GM18502 (cell line): ENCODE measurements at regions not wholly inside any gene's neighbourhood (a gene's known extent, or its start where the extent isn't known, plus 50 kb on each side); places are given as distances from the start of the nearest gene placed in this dataset.
"Not testable (repeated sequence)": the region's sequence is repeated elsewhere in the genome, so short reads cannot be mapped to it uniquely, and the experiment has no call there.

Source experiments
- ATAC-seq: cut with Tn5 transposase; IDR thresholded peaks from one replicate; pipeline ENCODE4 v1.9.1; 2021; ENCODE audit warnings: mild to moderate bottlenecking; ENCODE audit not compliant: unreplicated experiment, poor library complexity

DNA sequence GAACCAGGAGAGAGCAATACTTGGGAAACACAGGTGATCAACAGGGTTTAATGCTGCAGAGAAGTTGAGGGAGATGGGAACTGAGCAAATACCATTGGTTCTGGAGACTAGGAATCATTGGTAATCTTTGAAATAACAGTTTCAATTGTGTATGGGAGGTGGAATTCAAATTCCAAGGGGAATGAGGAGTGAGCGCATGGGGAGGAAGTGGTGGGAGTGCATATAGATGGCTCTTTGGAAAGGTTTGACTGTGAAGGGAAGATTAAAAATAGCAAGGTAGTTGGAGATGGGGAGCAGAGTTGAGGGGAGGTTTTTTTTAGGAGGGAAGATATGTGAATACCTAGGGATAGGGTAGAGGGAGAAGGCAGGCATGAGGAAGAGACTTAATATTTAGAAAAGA lies 51.1 kb upstream of the ROPN1 start:
- no peak for ATAC-seq

DNA sequence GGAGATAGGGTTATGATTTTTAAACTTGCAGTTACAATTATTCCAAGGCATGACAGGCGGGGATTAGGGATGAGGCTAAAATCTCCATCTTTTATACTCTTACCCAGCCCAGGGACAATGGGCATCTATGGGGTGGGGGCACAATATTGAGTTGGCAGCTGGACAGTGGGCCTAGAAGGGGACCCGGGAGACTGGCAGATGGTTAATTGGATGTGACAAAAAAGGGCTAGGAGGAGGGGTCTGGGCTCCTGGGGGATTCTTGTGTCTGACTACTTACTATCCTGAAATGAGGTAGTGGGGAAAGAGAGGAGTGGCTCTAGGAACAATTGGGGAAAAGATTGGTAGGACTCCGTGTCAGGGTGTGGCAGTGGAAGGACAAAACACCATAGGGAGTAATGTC lies 53.0 kb upstream of the ROPN1 start:
- ATAC-seq = no peak

DNA sequence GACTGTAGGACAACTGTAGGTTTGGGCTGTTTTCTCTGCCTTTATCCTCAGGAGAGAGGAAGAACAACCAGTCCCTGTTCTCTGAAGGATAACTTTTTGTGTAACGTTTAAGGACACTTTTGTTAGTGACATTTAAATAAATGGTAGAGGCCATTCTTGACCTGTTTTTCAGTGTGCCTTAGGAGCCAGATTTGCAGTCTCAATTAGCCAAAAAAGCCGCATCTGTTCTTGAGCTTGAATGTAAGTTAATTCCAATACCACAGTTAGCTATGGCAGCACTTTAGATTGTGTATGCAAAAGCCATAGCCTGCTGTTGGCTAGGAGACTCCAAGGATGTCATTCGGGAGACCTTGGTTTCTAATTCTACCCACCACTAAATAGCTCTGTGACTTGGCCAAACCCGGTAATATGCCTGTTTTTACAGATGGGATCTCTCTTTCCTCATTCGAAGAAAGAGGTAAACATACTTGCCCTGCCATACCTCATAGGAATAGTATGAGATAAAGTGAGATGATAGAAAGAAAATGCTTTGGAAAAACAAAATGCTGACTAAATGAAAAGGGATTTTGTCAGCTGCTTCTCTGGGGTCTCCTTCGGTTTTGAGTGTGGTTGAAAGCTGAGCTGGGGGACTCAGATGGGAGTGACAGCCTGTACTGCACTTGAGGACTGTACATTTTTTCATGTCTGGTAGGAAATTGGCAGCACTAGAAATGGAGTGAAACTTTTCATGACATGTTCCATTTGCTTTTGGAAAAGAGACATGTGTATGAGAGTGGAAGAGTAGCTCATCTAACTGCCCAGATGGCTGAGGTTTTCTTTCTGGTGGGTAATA lies 57.3 kb upstream of the ROPN1 start:
- ATAC-seq = no peak

DNA sequence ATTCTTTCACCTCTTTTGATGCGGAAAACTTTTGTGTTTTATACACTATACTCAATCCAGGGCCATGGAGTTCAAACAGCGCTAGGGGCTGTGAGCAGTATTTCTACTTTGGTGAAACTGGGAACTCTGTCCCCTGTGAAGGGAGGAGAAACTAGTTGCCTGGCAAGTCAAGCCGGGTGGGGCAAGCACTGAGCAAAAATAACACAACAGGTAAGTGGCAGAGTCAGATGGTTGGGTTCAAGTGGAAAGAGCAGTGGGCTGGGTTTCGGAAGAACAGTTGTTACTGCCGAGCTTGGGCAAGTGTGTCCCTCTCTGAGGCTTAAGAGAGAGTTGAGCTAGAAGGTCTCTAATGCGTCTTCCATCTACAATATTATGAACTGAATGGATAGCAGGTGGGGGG lies 59.7 kb upstream of the ROPN1 start:
- no peak for ATAC-seq

DNA sequence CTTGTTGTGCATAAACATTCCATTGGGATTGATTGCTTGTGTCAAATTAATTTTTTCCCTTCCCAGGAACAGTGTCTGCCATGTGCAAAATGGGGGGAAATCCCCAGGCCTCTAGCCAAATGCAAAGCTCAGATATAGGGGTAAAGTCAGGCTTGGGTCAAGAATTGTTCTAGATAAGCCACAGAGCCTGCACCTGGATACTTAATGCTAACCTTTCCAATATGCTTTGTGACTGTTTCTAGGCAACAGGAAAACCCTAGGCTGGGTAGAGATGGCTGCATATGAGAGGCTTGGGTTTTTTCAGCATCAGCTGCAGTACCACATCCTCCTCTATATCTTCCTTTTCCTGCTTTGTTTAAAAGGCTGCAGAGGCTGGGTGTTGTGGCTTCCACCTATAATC lies 61.9 kb upstream of the ROPN1 start:
- ATAC-seq = no peak

DNA sequence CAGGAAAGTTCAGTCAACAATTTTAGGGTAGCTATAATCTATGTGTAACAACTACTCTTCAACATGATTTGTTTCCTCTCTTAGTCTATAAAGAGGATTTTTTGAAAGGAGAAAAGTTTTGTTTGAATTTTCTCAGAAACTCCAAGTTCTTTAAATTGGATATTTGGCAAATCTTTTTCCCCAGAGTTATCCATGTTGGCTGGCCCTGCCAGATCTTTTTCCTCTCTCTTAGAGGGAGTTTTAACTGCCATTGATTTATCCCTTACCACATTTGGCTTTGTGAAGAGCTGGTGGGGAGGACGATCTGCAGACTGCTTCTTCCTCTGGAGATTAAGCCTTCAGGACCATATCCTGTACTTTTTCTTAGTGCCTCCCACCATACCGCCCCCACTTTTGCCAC lies 64.9 kb upstream of the ROPN1 start:
- no peak for ATAC-seq

DNA sequence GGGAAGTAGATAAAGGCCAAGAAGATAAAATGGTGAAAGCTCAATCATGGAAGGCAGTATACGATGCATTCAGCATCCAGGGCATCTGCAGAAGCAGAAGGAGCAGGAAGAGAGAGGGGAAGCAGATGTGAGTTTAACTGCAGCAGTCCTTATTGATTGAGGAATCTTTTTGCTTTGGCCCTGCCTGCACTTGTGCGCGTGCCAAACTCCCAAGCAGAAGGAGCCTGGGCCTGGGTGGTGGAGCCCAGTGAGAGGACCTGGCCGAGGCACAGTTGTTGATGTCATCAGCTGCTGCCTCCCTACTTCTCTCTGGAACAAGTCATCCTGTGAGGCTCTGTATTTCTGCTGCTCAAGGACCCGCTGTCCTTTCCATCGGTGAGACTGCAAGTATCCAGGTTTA lies 65.5 kb upstream of the ROPN1 start:
- ATAC-seq = no peak

DNA sequence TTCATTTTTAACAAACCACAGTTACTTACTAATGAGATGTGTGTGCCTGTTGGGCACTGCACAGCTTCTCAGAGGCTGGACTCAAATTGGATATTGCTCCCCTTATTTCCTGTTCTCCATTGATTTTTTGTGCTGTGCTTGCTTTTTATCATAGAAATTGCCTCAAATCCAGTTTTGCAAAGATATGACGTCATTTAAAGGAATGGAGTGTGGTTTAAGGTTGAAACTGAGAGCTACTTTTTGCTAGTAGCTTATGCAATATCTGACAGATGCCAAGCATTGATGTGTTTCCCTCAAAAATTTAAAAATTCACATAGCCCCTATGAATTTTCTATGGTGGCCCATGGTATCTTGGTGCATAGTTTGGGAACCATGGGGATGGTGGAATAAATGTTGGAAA lies 67.7 kb upstream of the ROPN1 start:
- no peak for ATAC-seq

DNA sequence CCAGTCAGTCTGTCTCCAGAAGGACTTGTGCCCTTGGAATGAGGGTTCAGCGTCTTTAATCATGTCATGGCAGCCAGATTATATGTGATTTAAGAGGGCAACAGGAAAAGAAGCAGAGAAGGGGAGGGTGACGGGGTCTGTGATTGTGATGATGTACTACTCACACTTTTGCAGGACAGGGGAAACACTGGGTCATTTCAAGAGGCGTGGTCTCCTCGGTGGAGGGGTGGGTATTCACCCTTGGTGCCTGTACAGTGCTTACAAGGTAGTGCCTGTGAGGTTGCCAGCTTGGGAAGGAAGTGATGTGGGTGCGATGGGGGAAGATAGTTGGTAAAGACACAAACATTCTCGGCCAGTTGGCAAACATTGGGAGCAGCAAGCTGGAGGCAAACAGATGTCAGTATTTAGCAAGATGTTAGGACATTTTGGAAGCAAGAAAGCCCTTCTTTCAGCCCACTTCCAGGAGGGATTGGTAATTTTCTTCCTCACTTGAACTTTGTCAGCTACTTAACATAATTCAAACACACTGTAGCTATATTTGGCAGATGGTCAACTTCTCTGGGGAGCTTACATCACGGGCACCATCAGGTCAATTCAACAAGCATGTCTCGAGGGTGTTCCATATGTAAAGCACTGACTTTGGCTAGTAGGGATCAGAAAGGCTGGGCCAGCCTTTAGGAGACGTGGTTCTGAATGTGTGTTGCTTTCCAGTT lies 71.4 kb upstream of the ROPN1 start:
- no peak for ATAC-seq

DNA sequence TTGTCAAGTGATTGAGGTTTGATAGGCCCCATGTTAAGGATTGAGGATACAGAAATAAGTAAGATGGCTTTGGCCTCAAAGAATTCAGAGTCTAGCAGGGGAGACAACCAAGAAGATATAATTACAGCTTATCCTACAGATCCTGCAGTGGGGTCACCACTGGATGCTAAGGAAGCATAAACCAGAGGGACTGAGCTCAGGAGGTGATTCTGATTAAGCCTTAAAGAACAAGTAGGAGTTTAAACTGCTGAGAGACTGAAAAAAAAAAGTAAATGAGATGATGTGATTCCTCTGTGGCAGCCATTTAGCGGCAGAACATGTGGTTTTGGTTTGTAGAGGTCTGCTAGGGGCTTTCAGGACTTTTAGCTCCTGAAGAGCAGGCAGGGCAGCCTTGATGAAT lies 72.1 kb upstream of the ROPN1 start:
- ATAC-seq = no peak

DNA sequence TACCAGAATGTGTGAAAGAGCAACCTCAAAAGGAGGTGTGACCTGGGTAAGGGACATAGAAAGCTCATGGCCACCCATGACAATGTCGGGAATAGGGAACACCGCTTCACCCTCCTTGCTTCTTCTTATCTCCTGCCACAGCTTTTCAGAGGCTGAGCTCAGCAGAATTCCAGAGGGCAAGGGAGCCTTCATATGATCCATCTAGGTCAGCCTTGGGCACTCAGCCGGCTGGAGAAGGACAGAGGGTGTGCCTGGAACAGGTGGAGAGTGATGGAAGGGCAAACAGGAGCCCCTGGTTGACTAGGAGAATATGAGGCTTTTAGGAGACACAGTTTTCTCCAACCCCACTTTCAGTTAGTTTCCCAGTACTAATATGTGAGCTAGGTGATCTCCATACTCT lies 74.6 kb upstream of the ROPN1 start:
- not testable (repeated sequence) for ATAC-seq

DNA sequence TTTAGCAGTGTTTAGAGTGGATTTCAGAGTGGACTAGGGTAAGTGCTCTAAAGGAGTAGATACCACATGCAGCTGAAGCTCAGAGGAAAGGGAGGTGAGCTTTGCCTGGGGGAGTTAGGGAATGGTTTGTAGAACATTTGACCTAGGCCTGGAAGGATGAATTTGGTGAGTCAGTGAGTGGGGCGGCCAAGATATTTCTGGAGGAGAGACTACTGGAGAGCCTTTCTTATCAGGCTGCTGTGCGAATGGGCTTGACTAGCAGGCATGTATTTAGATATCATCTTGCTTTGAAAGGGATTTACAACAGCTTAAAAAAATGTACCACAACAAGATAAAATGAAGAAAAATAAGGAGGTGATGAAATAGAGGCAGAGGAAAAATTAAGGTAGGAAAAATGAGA lies 77.8 kb upstream of the ROPN1 start:
- ATAC-seq = not testable (repeated sequence)

DNA sequence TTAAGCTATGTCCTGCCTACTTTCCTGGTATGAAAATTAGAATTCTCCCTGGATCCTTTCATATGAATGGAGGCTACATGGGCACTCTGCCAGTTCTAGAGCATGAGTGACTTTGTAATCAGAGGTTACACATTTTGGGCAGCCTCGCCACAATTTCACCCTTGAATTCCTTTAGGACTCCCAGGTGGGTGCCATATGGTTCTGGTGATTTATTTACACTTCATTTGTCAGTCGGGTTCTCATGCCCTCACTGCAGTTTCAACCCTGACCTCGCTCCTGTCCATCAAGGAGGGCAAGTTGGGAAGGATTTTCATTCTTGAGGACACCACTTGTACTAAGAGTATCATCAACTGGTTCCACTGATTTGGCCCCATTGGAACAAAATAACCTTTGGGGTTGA lies 83.2 kb upstream of the ROPN1 start:
- not testable (repeated sequence) for ATAC-seq

DNA sequence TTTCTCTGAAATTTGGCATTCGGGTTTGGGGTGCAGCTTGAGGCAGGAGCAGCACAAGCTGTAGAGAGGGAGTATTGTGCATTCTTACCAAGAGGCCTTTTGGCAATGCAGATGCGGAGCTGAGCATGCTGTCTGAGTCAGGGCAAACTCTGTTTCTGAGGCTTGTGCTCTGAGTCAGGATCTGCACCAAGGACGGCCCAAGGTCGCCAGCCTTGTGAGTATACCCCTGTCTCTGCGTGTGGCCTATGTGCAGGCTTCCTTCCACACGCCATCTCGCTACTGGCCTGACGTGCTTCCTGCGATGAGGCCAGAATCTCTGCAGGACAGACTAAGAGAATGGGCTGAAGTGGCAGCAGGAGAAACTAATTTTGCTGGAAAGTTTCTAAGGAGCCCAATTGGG lies 83.8 kb upstream of the ROPN1 start:
- ATAC-seq = no peak

DNA sequence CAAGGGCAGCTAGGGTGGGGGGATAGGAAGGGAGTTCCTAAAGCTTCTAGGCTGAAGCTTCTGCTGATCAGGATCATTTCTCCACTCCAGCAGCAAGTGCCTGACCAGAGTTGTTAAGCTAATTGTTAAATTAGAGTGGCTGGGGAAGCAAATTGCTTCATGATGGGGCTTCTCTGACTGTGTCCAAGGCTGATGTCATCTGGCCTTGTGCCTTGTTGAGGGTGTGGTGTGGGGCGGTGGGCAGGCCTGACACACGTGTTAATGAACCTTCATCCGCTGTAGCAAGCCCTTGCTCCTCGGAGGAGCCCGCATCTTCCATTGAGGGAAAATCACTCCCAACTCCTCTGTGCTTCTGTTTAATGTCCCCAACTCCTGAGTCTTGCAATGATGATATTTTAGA lies 84.3 kb upstream of the ROPN1 start:
- ATAC-seq = no peak

DNA sequence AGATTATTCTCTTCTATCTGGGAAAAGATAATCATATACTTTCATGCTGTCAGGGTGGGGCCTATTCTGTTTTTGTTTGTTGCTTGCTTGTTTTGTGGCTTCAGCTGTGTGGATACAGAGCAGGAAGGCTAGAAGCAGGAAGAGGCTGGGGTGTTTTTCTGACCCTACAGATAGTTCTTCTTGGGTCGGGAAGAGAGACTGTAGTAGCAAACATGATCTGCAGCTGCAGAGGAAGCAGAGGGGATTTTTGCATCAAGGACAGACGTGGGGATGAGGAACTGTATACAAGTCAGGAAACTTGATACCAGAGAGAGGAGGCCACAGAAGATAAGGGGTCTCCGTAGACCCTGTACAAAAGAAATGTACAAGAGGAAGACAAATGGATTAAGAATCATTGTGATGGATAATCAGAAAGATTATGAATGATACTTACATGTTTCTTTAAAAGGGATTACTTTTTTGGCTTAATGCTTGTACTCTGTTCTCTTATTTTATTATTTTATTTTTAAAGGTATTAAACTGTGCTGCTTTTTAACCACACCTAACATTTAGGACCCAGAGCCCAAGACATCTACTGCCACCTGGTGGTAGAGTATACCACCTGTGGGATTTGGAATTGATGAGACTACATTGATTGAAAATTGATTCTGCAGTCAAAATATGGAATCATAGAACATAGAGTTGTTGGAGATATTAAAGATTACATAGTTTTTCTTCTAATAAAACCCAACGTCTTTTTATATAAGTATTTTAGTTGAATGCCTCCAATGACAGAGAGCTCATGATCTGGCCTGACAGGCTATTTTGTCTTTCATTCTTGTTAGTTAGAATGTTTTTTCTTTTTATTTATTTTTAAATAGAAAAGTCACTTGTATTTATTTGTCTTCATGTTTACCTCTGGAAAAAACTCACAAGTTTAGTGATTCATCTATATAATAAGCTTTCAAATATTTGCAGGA lies 87.3 kb upstream of the ROPN1 start:
- ATAC-seq = no peak

DNA sequence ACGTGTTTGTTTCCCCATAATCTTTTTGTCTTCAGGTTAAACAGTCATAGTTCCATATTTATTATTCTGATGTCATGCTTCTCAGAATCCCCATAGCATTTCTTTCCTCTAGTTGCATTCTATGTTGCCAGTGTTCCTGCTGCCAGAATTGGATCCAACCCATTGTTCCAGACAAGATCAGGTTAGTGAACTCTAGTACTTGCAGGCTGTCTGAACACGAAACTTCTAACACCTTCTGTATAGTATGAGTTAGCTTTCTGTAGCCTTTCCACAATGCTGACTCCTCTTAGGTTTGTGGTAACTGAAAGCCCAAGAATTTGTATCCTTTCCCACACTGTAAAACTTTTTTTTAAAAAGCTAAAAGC lies 88.0 kb upstream of the ROPN1 start:
- no peak for ATAC-seq

DNA sequence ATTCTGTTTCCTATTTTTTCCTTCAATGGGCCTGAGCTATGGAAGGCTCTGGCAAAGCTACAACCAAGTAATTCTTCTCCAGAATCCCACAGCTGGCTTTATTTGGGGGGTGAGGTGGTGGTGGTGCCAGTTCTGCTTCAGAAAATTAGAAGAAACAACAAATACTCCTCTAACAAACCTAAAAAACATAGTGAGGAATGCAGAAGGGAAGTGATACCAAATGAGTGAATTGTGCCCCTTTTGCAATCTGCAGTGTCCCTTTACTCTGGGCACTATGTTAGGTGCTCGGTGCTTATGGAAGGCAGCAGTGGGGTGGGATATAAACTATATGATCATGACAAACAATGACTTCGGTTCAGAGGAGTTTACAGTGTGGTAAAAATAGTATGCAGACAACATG lies 90.4 kb upstream of the ROPN1 start:
- ATAC-seq = no peak

DNA sequence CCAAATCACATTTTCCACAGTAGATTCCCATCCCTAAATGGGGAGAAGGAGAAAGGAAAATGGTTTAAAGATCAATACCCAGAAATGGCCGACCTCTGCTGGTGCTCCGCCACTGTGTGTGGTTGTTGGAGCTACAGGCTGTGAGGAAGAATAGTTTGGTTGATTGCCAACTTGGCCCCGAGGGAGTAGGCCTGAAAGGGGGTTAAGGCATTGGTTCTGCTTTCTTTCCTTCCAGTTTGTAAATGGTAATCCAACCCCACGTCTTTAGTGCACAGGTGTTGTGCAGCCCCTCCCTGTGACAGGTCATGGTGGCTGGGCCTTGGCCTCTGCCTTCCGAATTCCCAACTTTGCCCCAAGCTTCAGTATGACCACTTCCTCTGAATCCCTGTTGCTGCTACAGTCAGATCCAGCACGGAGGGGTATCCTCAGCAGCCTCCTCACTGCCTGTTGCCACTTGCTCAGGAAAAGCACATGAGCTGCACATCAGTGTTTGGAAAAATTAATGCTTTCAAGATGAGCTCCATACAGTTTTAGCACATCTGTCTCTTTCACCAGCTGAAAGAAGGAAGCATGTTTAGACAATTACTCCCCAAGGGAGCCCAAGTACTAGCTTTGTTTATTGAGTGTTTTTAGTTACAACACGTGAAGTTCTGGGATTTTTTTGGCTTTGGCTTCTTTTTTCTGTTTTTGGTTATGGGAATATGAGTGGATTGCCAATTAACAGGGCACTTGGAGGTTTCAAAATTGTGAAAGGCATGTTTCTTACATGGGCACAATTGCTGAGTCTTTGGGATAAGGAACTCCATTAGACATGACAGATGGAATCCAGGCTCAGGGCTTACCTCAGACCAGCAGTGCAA lies 92.3 kb upstream of the ROPN1 start:
- ATAC-seq = no peak

DNA sequence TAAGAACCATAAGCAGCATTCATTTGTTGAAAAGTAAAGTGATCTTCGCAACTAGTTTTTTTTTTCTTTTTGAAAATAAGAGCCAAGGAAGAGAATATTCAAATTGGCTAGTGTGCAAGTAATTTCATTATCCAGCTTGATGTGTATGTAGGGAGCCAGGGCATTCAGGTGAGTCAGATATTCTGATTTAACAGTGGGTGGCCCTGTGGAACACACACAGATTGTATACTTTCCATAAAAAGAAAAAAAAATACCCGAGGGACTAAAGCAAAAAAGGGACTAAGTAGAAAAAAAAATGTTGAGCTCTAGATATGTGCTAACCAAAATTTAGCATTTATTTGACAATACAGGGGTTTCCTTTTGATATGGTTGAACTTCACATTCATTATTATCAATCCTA lies 96.9 kb upstream of the ROPN1 start:
- no peak for ATAC-seq
